ENCODE measurements at regions not wholly inside any gene's neighbourhood (a gene's known extent, or its start where the extent isn't known, plus 50 kb on each side); places are given as distances from the start of the nearest gene placed in this dataset.

DNA sequence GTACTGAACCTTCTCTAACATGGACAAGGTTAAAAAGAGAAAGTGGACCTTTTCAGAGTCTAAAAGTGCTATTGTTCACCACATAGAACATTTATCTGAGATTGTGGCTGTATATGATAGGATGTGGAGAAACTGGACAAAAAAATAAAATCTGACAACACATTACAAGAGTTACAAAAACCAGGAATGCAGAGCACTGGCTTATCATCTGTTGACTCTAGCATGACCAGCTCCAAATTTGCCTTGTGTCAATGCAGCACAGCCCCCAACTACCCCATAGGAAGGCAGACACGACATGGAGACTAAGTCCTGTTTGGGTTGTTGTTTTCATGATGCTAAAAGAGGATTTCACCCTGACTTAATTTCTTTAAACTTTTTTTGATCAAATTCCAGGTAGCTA lies 436.9 kb upstream of the MARCKS start:
- DNase-seq (ENCODE audit: low read depth) = no peak
- TF ChIP-seq, protein P1, sequence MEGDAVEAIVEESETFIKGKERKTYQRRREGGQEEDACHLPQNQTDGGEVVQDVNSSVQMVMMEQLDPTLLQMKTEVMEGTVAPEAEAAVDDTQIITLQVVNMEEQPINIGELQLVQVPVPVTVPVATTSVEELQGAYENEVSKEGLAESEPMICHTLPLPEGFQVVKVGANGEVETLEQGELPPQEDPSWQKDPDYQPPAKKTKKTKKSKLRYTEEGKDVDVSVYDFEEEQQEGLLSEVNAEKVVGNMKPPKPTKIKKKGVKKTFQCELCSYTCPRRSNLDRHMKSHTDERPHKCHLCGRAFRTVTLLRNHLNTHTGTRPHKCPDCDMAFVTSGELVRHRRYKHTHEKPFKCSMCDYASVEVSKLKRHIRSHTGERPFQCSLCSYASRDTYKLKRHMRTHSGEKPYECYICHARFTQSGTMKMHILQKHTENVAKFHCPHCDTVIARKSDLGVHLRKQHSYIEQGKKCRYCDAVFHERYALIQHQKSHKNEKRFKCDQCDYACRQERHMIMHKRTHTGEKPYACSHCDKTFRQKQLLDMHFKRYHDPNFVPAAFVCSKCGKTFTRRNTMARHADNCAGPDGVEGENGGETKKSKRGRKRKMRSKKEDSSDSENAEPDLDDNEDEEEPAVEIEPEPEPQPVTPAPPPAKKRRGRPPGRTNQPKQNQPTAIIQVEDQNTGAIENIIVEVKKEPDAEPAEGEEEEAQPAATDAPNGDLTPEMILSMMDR (IDR thresholded peaks at IDR 0.05; ENCODE audit: insufficient read depth, low read depth, low read length, missing control alignments) = no peak
- no peak overlapping the region for H3K4me3 ChIP-seq (ENCODE audit: low read depth, low read length)

DNA sequence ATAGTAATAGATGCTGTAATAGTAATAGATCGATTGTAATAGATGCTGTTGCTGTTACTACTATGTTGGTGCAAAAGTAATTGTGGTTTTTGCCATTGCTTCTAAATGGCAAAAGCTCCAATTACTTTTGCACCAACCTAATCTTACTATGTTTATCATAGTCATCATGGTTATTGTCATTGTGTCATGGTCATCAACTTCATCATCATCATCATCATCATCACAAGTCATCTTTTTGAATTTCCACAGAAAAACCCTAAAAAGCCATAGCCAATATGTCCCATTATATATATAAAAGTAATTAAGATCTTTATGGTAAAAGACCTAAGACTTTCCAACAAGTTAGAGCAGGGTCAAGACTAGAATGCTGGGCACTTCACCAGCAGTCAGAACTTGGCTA lies 435.1 kb upstream of the MARCKS start:
- H3K4me3 ChIP-seq (ENCODE audit: low read depth, low read length) = no peak overlapping the region
- no peak for DNase-seq (ENCODE audit: low read depth)
- TF ChIP-seq, protein P1 (IDR thresholded peaks at IDR 0.05; ENCODE audit: insufficient read depth, low read depth, low read length, missing control alignments) = no peak

DNA sequence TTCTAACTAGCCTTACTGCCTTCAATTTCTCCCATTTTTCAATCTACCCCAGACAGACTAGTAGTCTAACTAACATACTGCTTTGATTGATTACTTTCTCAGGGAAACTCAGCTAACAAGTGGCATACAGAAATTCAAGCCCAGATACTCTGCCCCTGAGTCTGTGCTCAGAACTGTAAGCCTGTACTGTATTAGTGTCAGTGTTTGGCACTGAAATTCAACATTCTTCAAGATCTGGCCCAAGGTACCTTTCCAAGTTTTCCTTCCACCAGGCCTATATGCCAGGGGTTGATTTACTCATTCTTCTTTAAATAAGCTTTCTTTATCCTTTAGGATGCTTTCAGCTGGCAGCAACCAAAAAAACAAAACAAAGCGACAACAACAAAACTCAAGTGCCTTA lies 433.2 kb upstream of the MARCKS start:
- no peak overlapping the region for H3K4me3 ChIP-seq (ENCODE audit: low read depth, low read length)
- TF ChIP-seq, protein P1 (IDR thresholded peaks at IDR 0.05; ENCODE audit: insufficient read depth, low read depth, low read length, missing control alignments) = no peak
- no peak for DNase-seq (ENCODE audit: low read depth)

DNA sequence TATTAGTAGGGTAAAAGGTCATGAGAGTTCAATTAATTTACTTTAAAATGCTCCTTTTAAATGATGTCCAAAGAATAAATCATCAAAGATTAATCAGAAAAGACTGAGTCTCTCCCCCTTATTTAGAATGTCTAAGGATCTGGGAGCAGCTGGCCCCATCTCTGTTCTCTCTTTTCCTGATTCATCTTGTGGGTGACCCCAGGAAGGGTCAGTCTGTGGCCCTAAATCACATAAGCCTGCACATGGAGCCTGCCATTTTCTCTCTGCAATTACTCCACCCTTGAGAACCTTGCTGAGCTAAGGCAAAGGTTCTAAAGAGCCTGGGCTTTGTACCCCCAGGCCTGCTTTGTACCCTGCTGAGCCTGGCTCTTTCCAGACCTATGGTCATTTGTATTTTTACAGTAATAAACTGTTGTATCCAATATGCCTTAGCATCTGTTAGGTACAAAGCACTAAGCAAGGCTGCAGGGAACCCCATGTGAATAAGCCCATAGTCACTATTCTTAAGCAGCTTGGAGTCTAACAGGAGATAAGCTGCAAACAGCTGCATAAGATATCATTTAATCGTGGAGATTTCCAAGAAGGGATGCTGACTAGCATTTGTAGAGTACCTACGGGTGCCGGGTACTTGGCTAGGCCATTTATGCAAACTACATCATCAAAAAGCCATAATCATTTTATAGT lies 431.0 kb upstream of the MARCKS start:
- no peak overlapping the region for H3K4me3 ChIP-seq (ENCODE audit: low read depth, low read length)
- DNase-seq (ENCODE audit: low read depth) = no peak
- TF ChIP-seq, protein P1 (IDR thresholded peaks at IDR 0.05; ENCODE audit: insufficient read depth, low read depth, low read length, missing control alignments) = no peak

DNA sequence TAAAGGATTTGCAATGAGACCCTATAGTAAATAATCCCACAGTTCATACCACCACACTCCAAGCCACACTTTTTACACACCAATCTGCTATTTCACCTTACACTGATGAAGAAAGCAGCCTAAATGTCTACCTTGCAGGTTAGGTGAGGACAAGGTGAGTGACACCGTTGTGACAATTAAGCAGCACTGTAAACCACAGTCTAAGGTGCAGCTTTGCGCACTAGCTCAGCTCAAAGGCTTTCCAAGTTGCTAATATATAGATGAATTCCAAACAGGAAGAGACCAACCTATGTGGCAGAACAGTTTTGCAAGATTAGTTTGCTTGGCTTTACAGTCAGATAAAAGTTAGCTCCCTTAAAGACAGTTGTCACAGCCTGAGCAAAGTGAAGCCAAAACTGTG lies 429.5 kb upstream of the MARCKS start:
- TF ChIP-seq, protein P1 (IDR thresholded peaks at IDR 0.05; ENCODE audit: insufficient read depth, low read depth, low read length, missing control alignments) = no peak
- no peak for DNase-seq (ENCODE audit: low read depth)
- H3K4me3 ChIP-seq (ENCODE audit: low read depth, low read length) = no peak overlapping the region

DNA sequence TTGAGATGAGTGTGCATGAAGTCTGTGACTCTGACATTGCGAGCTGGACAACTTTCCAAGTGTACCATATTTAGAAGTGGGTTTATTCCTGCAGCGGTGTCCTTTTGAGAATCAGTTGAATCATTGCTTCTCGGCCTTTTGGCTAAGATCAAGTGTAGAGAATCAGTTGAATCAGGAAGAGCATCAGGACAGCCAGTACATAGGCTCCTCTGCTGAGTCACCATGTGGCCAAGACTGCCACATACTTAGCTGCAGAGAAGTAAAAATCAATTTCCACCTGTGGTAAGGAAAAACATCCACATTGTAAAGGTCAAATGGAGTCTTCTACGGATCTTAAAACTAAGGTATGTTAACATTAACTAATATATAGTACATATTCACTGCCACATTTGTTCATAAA lies 428.4 kb upstream of the MARCKS start:
- TF ChIP-seq, protein P1 (IDR thresholded peaks at IDR 0.05; ENCODE audit: insufficient read depth, low read depth, low read length, missing control alignments) = no peak
- no peak for DNase-seq (ENCODE audit: low read depth)
- H3K4me3 ChIP-seq (ENCODE audit: low read depth, low read length) = no peak overlapping the region

All from GM12865 (cell line).